ENCODE measurements at regions not wholly inside any gene's neighbourhood (a gene's known extent, or its start where the extent isn't known, plus 50 kb on each side); places are given as distances from the start of the nearest gene placed in this dataset.

DNA sequence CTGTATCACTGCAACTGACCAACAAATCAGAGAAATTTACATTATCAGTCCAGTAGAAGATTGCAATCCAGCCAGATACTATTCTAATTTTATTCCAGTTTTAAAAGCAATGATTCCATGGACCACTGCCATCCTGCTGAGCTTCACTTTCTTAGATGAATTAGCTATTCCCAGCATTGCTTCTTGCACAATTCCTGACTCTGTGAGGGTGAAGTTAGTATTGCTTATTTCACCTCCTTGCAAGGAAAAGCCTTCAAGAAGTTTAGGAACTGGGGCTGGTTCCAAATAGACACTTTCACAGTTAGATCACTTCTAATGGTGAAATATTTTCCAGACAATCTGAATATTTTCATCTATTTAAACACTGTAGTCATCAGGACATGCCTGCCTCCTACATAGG is 338.6 kb upstream of the TNC start:
- TF ChIP-seq EZH2phosphoT487 (IDR thresholded peaks at IDR 0.05; ENCODE audit: low read depth, severe bottlenecking, unreplicated experiment) = no peak
- TF ChIP-seq, protein P1, sequence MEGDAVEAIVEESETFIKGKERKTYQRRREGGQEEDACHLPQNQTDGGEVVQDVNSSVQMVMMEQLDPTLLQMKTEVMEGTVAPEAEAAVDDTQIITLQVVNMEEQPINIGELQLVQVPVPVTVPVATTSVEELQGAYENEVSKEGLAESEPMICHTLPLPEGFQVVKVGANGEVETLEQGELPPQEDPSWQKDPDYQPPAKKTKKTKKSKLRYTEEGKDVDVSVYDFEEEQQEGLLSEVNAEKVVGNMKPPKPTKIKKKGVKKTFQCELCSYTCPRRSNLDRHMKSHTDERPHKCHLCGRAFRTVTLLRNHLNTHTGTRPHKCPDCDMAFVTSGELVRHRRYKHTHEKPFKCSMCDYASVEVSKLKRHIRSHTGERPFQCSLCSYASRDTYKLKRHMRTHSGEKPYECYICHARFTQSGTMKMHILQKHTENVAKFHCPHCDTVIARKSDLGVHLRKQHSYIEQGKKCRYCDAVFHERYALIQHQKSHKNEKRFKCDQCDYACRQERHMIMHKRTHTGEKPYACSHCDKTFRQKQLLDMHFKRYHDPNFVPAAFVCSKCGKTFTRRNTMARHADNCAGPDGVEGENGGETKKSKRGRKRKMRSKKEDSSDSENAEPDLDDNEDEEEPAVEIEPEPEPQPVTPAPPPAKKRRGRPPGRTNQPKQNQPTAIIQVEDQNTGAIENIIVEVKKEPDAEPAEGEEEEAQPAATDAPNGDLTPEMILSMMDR (IDR thresholded peaks at IDR 0.05; ENCODE audit: poor library complexity) = no peak
- no peak for TF ChIP-seq EZH2 (IDR thresholded peaks at IDR 0.05; ENCODE audit: borderline replicate concordance)
- no peak for DNase-seq (ENCODE audit: low spot score)
- H2AFZ ChIP-seq = no peak overlapping the region

DNA sequence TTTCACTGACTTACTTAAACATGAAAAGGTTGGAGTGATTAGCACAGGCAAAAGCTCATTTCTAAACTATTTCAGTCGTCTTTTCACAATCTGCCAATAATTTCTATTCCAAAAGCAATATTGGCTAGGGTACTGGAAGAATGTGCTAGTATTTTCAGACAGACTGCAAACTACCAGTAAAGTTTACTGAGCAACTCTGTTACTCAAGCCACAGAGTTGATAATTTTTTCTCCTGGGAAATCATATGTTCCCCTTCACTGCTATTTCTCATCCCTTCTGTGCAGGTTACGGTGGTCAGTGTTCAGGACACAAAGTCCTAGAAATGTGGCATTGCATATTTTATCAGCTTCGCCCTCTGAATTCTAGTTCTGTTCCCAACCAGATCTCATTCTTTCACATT is 343.3 kb upstream of the TNC start:
- TF ChIP-seq EZH2 (IDR thresholded peaks at IDR 0.05; ENCODE audit: borderline replicate concordance) (no peak), EZH2phosphoT487 (IDR thresholded peaks at IDR 0.05; ENCODE audit: low read depth, severe bottlenecking, unreplicated experiment) (no peak)
- TF ChIP-seq, protein P1 (IDR thresholded peaks at IDR 0.05; ENCODE audit: poor library complexity) = no peak
- Histone ChIP-seq H3K27ac (no peak overlapping the region), H3K9me3 (ENCODE audit: low read depth) (no peaks in the 10 kb centered on the region), H3K79me2 (no peaks in the 10 kb centered on the region), H3K27me3 (no peaks in the 10 kb centered on the region), H3K4me3 (no peak overlapping the region), H3K9me2 (replicated peaks; ENCODE audit: insufficient read depth) (no peaks in the 10 kb centered on the region), H4K20me1 (ENCODE audit: insufficient read depth, poor library complexity, severe bottlenecking) (no peaks in the 10 kb centered on the region), H3K36me3 (replicated peaks; ENCODE audit: insufficient read depth, low read depth) (no peaks in the 10 kb centered on the region), H3K4me1 (ENCODE audit: insufficient read depth) (no peaks in the 10 kb centered on the region), H3K4me2 (no peak overlapping the region), H2AFZ (no peak overlapping the region)
- WGBS (ENCODE audit: low lambda C conversion rate, missing lambda C conversion rate) = 79% methylated on average over 3 of the region's 3 CpGs
- DNase-seq (ENCODE audit: low spot score) = no peak

More for the DNA sequence above, 338.6 kb upstream of the TNC start:
- H3K9me2 ChIP-seq (replicated peaks; ENCODE audit: insufficient read depth) = no peaks in the 10 kb centered on the region
- H3K79me2 ChIP-seq = no peaks in the 10 kb centered on the region
- H3K4me3 ChIP-seq = no peak overlapping the region
- H4K20me1 ChIP-seq (ENCODE audit: insufficient read depth, poor library complexity, severe bottlenecking) = no peaks in the 10 kb centered on the region
- H3K9me3 ChIP-seq (ENCODE audit: low read depth) = no peaks in the 10 kb centered on the region
- no peaks in the 10 kb centered on the region for H3K36me3 ChIP-seq (replicated peaks; ENCODE audit: insufficient read depth, low read depth)
- H3K27ac ChIP-seq = no peak overlapping the region
- no peaks in the 10 kb centered on the region for H3K27me3 ChIP-seq
- H3K4me2 ChIP-seq = no peak overlapping the region
- H3K4me1 ChIP-seq (ENCODE audit: insufficient read depth) = no peaks in the 10 kb centered on the region

DNA sequence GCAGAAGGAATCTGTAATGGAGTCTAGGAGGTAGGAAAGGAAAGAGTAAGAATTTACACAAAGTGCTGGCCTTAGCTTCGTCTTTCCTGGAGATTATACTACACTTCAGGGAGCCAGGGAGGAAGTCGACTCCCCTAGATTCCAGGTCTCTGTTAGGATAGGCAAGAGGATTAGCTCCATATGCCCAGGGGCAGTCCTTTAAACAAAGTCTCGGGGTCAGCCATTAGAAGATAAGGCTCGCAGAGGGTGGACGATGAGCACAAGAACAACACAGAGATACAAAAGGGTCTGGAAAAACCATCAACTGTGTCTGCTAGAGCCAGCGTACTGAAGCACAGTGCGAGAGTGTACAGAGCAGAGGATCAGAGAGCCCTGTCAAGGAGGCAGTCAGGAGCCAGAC is 344.7 kb upstream of the TNC start:
- Histone ChIP-seq H3K36me3 (replicated peaks; ENCODE audit: insufficient read depth, low read depth) (no peaks in the 10 kb centered on the region), H3K4me3 (no peak overlapping the region), H3K79me2 (no peaks in the 10 kb centered on the region), H3K4me1 (ENCODE audit: insufficient read depth) (no peaks in the 10 kb centered on the region), H3K9me2 (replicated peaks; ENCODE audit: insufficient read depth) (no peaks in the 10 kb centered on the region), H3K4me2 (no peak overlapping the region), H3K9me3 (ENCODE audit: low read depth) (no peaks in the 10 kb centered on the region), H3K27ac (no peak overlapping the region), H3K27me3 (no peaks in the 10 kb centered on the region), H4K20me1 (ENCODE audit: insufficient read depth, poor library complexity, severe bottlenecking) (no peaks in the 10 kb centered on the region), H2AFZ (peak overlapping the region; percentile 35)
- TF ChIP-seq EZH2 (IDR thresholded peaks at IDR 0.05; ENCODE audit: borderline replicate concordance) (no peak), EZH2phosphoT487 (IDR thresholded peaks at IDR 0.05; ENCODE audit: low read depth, severe bottlenecking, unreplicated experiment) (no peak)
- TF ChIP-seq, protein P1 (IDR thresholded peaks at IDR 0.05; ENCODE audit: poor library complexity) = no peak
- 41% methylated on average over 7 of the region's 7 CpGs for WGBS (ENCODE audit: low lambda C conversion rate, missing lambda C conversion rate)
- no peak for DNase-seq (ENCODE audit: low spot score)

DNA sequence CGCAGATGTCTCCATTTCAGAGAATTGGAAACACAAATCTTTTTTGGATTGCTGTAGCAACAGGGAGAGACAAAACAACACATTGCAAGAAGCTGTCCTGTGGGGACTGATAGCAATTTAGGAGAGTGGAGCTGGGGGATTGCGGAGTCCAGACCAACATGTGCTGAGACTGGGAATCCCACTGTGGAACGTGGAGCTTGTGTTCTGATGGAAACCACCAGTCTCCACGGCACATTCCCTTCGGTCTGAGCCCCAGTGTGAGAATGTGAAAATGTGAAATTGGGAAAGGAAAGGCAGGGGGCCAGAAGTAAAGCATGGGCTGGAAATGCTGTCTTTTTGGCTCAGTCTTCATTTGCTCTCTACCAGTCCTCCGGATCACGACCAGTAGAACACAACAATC is 348.8 kb upstream of the TNC start:
- Histone ChIP-seq H2AFZ (no peak overlapping the region), H3K4me3 (no peak overlapping the region), H3K9me3 (ENCODE audit: low read depth) (no peaks in the 10 kb centered on the region), H3K36me3 (replicated peaks; ENCODE audit: insufficient read depth, low read depth) (no peaks in the 10 kb centered on the region), H3K4me1 (ENCODE audit: insufficient read depth) (no peaks in the 10 kb centered on the region), H3K27me3 (peaks cover 7% of the 10 kb centered on the region), H4K20me1 (ENCODE audit: insufficient read depth, poor library complexity, severe bottlenecking) (no peaks in the 10 kb centered on the region), H3K27ac (peak overlapping the region; percentile 32), H3K79me2 (no peaks in the 10 kb centered on the region), H3K9me2 (replicated peaks; ENCODE audit: insufficient read depth) (no peaks in the 10 kb centered on the region), H3K4me2 (no peak overlapping the region)
- DNase-seq (ENCODE audit: low spot score) = no peak
- TF ChIP-seq EZH2 (IDR thresholded peaks at IDR 0.05; ENCODE audit: borderline replicate concordance) (no peak), EZH2phosphoT487 (IDR thresholded peaks at IDR 0.05; ENCODE audit: low read depth, severe bottlenecking, unreplicated experiment) (no peak)
- TF ChIP-seq, protein P1 (IDR thresholded peaks at IDR 0.05; ENCODE audit: poor library complexity) = no peak
- 78% methylated on average over 7 of the region's 7 CpGs for WGBS (ENCODE audit: low lambda C conversion rate, missing lambda C conversion rate)
